ELR (cell line): ENCODE measurements at regions not wholly inside any gene's neighbourhood (a gene's known extent, or its start where the extent isn't known, plus 50 kb on each side); places are given as distances from the start of the nearest gene placed in this dataset.
"Not testable (repeated sequence)": the region's sequence is repeated elsewhere in the genome, so short reads cannot be mapped to it uniquely, and the experiment has no call there.

Experiments used
- DNase-seq: peaks from one replicate; pipeline ENCODE4 v3.0.0-alpha.2; 2015; ENCODE audit warnings: low read depth

- DNase-seq, result no peak
These were observed 790.4 kb downstream of the EPHA4 start for GRCh38 chr2:220781622-220782241.

GRCh38 chr2:220782609-220783113, 789.4 kb downstream of the EPHA4 start:
- no peak for DNase-seq

DNA sequence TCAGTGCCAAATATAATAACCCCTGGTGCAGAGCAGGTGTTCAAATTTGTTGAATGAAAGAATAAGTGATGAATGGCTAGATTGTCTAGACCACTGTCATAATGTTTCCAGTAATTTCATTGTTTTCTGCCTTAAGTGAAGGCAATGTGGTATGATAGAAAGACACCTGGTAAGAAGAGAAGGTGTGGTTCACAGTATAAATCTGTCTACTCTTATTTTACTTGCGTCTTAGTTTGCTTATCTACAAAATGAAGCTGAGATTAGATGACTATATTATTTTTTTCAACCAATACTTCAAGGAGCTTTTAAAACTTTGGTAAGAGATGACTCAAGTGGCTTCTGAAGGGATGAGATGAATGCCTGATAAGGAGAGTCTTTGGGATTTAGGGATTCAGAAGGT, 788.4 kb downstream of the EPHA4 start:
- no peak for DNase-seq

GRCh38 chr2:220785178-220785577, 786.9 kb downstream of the EPHA4 start:
- DNase-seq, result no peak

- DNase-seq, result no peak
These were observed 785.9 kb downstream of the EPHA4 start for GRCh38 chr2:220786216-220786615.

GRCh38 chr2:220787251-220787650, 784.9 kb downstream of the EPHA4 start:
- no peak for DNase-seq

GRCh38 chr2:220789961-220790360, 782.1 kb downstream of the EPHA4 start:
- peak; percentile 52 for DNase-seq

GRCh38 chr2:220795705-220796104, 776.4 kb downstream of the EPHA4 start:
- DNase-seq, result no peak

DNA sequence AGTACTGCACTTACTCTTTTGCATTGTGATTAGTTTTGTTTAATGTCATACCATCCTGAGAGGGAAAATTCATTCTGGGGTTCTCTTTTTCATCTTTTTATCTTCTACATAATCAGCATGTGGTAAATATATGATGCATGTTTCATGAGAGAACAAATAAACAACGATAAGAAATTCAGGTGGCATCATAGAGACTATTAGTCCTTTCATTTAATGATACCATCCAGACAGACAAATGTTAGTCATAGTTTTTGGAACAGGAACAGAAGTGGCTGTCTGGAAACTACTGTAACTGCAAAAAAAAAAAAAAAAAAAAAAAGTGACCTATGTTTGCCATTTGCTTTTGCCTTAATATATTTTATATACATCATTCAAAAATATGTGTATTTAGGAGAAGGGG, 761.0 kb downstream of the EPHA4 start:
- peak; percentile 4 for DNase-seq

- DNase-seq, result peak; percentile 60
These were observed 760.0 kb downstream of the EPHA4 start for GRCh38 chr2:220811952-220812570.

GRCh38 chr2:220814441-220814840, 757.7 kb downstream of the EPHA4 start:
- DNase-seq, result no peak

GRCh38 chr2:220815698-220816097, 756.4 kb downstream of the EPHA4 start:
- DNase-seq, result no peak

DNA sequence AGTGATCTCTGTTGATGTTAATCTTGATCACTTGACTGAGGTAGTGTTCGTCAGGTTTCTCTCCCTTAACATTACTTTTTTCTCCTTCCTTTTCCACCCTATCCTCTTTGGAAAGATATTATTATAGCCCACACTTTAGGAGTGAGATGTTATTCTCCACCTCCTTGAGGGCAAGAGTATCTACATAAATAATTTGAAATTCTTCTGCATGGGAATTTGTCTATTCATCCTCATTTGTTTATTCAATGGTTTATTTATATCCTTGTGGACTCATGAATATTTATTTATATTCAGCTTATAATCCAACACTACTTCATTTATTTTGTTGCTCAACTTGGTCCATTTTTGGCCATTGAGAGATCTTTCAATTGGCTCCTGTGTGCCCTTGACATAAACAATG, 750.4 kb downstream of the EPHA4 start:
- DNase-seq, result no peak

GRCh38 chr2:220823590-220823989, 748.5 kb downstream of the EPHA4 start:
- not testable (repeated sequence) for DNase-seq

- no peak for DNase-seq
These were observed 738.7 kb downstream of the EPHA4 start for GRCh38 chr2:220833446-220833845.

GRCh38 chr2:220835583-220835982, 736.5 kb downstream of the EPHA4 start:
- DNase-seq, result peak; percentile 47

- DNase-seq, result no peak
These were observed 734.9 kb downstream of the EPHA4 start for GRCh38 chr2:220837226-220837625.

DNA sequence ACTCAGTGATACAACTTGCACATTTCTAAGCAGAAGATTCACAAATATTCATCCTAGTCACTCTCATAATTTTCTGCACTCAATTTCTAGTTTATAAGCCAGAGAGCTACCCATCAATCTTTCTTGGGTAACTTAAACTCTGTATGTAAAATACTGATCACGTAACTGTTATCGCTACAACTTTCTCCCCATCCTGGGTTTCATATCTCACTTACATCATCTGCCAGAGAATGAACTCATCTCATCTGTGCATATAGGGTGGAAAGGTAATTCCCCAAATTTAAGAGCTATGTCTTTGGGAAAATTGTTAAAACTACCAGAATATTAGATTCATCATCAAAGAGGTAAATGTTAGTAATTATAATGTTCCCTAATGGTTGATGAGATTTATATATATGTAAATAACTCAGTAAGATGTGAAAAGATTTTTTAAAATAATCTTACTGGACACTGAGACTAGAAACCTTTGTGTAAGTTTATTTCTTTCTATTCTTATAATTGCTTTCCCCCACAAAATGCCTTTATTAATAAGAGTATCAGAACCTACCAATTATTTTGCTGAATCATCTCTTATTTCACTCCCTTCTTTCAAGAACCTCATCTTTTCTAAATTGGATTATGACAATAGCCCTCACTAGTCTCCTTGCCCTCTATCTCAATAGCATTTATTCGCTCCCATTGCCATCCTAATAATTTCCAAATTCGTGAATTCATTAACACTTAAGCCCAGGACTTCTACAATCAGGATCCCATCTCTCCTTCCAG, 729.0 kb downstream of the EPHA4 start:
- no peak for DNase-seq

GRCh38 chr2:220845766-220846273, 726.3 kb downstream of the EPHA4 start:
- DNase-seq, result no peak

- no peak for DNase-seq
These were observed 725.1 kb downstream of the EPHA4 start for GRCh38 chr2:220847006-220847405.

GRCh38 chr2:220847589-220847988, 724.5 kb downstream of the EPHA4 start:
- DNase-seq, result peak; percentile 79

- no peak for DNase-seq
These were observed 722.7 kb downstream of the EPHA4 start for GRCh38 chr2:220849433-220849832.

GRCh38 chr2:220850116-220850515, 722.0 kb downstream of the EPHA4 start:
- DNase-seq, result no peak
